Mucosa of rectum (tissue), 2 donors: ENCODE measurements at regions not wholly inside any gene's neighbourhood (a gene's known extent, or its start where the extent isn't known, plus 50 kb on each side); places are given as distances from the start of the nearest gene placed in this dataset.
"Not testable (repeated sequence)": the region's sequence is repeated elsewhere in the genome, so short reads cannot be mapped to it uniquely, and the experiment has no call there.

Source experiments
- H3K27ac ChIP-seq, 2 donors: one replicate each; pipeline ENCODE4 v1.7.0; 2013; ENCODE audit warnings: inconsistent platforms in 2 of 2, low read depth in 2 of 2, low read length in 2 of 2
- H3K27me3 ChIP-seq, 2 donors: one replicate each; pipeline ENCODE4 v1.7.0; 2013; ENCODE audit warnings: low read length in 2 of 2; ENCODE audit not compliant: control insufficient read depth in 2 of 2, insufficient read depth in 2 of 2
- H3K36me3 ChIP-seq, 2 donors: one replicate each; pipeline ENCODE4 v1.7.0; 2013; ENCODE audit warnings: low read length in 2 of 2; ENCODE audit not compliant: control insufficient read depth in 2 of 2, insufficient read depth in 2 of 2
- H3K4me1 ChIP-seq, 2 donors: one replicate each; pipeline ENCODE4 v1.7.0; 2013; ENCODE audit warnings: low read length in 2 of 2, mild to moderate bottlenecking in 1 of 2; ENCODE audit not compliant: control insufficient read depth in 2 of 2, insufficient read depth in 2 of 2
- H3K4me3 ChIP-seq, 2 donors: one replicate each; pipeline ENCODE4 v1.7.0; 2013; ENCODE audit warnings: low read length in 2 of 2
- H3K9ac ChIP-seq, 2 donors: one replicate each; pipeline ENCODE4 v1.7.0; 2013; ENCODE audit warnings: low read length in 2 of 2, low read depth in 1 of 2, mild to moderate bottlenecking in 1 of 2
- H3K9me3 ChIP-seq, 2 donors: one replicate each; pipeline ENCODE4 v1.7.0; 2013; ENCODE audit warnings: low read length in 2 of 2; ENCODE audit not compliant: control insufficient read depth in 2 of 2
- donor health status: healthy.
- donor health status: Normal muscosa, but diverticular disease.

- Histone ChIP-seq H3K4me3 (no peak overlapping the region), H3K4me1 (no peaks in the 10 kb centered on the region), H3K27me3 (no peaks in the 10 kb centered on the region), H3K9ac (no peak overlapping the region), H3K36me3 (no peaks in the 10 kb centered on the region), H3K9me3 (no peaks in the 10 kb centered on the region), H3K27ac (no peak overlapping the region)
Measured at GRCh38 chr1:87418048-87418447, 89.4 kb downstream of the LMO4 start.

GRCh38 chr1:87421809-87422208 is 93.1 kb downstream of the LMO4 start:
- no peak overlapping the region for H3K27ac ChIP-seq
- H3K36me3 ChIP-seq = no peaks in the 10 kb centered on the region
- no peaks in the 10 kb centered on the region for H3K9me3 ChIP-seq
- H3K9ac ChIP-seq = no peak overlapping the region
- peaks cover 4 to 5% of the 10 kb centered on the region in 2 donors for H3K4me1 ChIP-seq
- no peak overlapping the region for H3K4me3 ChIP-seq
- H3K27me3 ChIP-seq = no peaks in the 10 kb centered on the region

- no peak overlapping the region for H3K4me3 ChIP-seq
- peak overlapping the region in 1 of 2 donors; percentile 61 for H3K27ac ChIP-seq
- no peak overlapping the region for H3K9ac ChIP-seq
- H3K27me3 ChIP-seq = no peaks in the 10 kb centered on the region
- peaks cover 4 to 5% of the 10 kb centered on the region in 2 donors for H3K4me1 ChIP-seq
- no peaks in the 10 kb centered on the region for H3K9me3 ChIP-seq
- H3K36me3 ChIP-seq = no peaks in the 10 kb centered on the region
Measured at GRCh38 chr1:87424541-87424940, 95.9 kb downstream of the LMO4 start.

GRCh38 chr1:87426463-87427249 is 98.0 kb downstream of the LMO4 start:
- Histone ChIP-seq H3K36me3 (no peaks in the 10 kb centered on the region), H3K27me3 (no peaks in the 10 kb centered on the region), H3K4me3 (no peak overlapping the region), H3K27ac (no peak overlapping the region), H3K4me1 (peaks cover 4 to 5% of the 10 kb centered on the region in 2 donors), H3K9ac (no peak overlapping the region), H3K9me3 (no peaks in the 10 kb centered on the region)

GRCh38 chr1:87428367-87428766 is 99.7 kb downstream of the LMO4 start:
- H3K27ac ChIP-seq = no peak overlapping the region
- H3K9me3 ChIP-seq = no peaks in the 10 kb centered on the region
- H3K4me1 ChIP-seq = peaks cover 4 to 5% of the 10 kb centered on the region in 2 donors
- H3K9ac ChIP-seq = no peak overlapping the region
- H3K36me3 ChIP-seq = no peaks in the 10 kb centered on the region
- no peaks in the 10 kb centered on the region for H3K27me3 ChIP-seq
- no peak overlapping the region for H3K4me3 ChIP-seq

- Histone ChIP-seq H3K27ac (no peak overlapping the region), H3K4me1 (peaks cover 4 to 5% of the 10 kb centered on the region in 2 donors), H3K9ac (no peak overlapping the region), H3K4me3 (no peak overlapping the region), H3K36me3 (no peaks in the 10 kb centered on the region), H3K9me3 (no peaks in the 10 kb centered on the region), H3K27me3 (no peaks in the 10 kb centered on the region)
Measured at GRCh38 chr1:87428883-87429282, 100.2 kb downstream of the LMO4 start.

GRCh38 chr1:87432685-87433084 is 104.0 kb downstream of the LMO4 start:
- no peak overlapping the region for H3K27ac ChIP-seq
- no peaks in the 10 kb centered on the region for H3K4me1 ChIP-seq
- no peaks in the 10 kb centered on the region for H3K36me3 ChIP-seq
- H3K9ac ChIP-seq = no peak overlapping the region
- H3K27me3 ChIP-seq = no peaks in the 10 kb centered on the region
- H3K9me3 ChIP-seq = no peaks in the 10 kb centered on the region
- no peak overlapping the region for H3K4me3 ChIP-seq

- H3K36me3 ChIP-seq, H3K4me3 ChIP-seq, H3K4me1 ChIP-seq, H3K9me3 ChIP-seq, H3K27me3 ChIP-seq, H3K27ac ChIP-seq, H3K9ac ChIP-seq: not testable (repeated sequence)
Measured at GRCh38 chr1:87433101-87433500, 104.4 kb downstream of the LMO4 start.

- Histone ChIP-seq H3K9me3 (no peaks in the 10 kb centered on the region), H3K4me1 (no peaks in the 10 kb centered on the region), H3K9ac (no peak overlapping the region), H3K27ac (no peak overlapping the region), H3K27me3 (no peaks in the 10 kb centered on the region), H3K4me3 (no peak overlapping the region), H3K36me3 (no peaks in the 10 kb centered on the region)
Measured at GRCh38 chr1:87435484-87435883, 106.8 kb downstream of the LMO4 start.

GRCh38 chr1:87436115-87436514 is 107.4 kb downstream of the LMO4 start:
- not testable (repeated sequence) for H3K36me3 ChIP-seq, H3K9me3 ChIP-seq, H3K27ac ChIP-seq, H3K27me3 ChIP-seq, H3K4me3 ChIP-seq, H3K4me1 ChIP-seq, H3K9ac ChIP-seq
